Upper lobe of left lung (tissue), 4 donors: ENCODE measurements at regions not wholly inside any gene's neighbourhood (a gene's known extent, or its start where the extent isn't known, plus 50 kb on each side); places are given as distances from the start of the nearest gene placed in this dataset.

ENCODE experiments used
- POLR2A ChIP-seq, 4 donors: fragments of 450-650 bp; IDR thresholded peaks; one replicate each; pipeline ENCODE4 v1.5.1; 2016 to 2017; ENCODE audit warnings: antibody characterized with exemption in 4 of 4, mild to moderate bottlenecking in 2 of 4
- TF ChIP-seq, protein P1 (sequence below), 6 experiments: fragments of 450-650 bp in 4 of 6; fragments of 200-600 bp in 2 of 6; sonication (generic) in 2 of 6; IDR thresholded peaks; one replicate each; pipeline ENCODE4 v1.5.1; 2016 to 2019; ENCODE audit warnings: antibody characterized with exemption in 6 of 6

DNA sequence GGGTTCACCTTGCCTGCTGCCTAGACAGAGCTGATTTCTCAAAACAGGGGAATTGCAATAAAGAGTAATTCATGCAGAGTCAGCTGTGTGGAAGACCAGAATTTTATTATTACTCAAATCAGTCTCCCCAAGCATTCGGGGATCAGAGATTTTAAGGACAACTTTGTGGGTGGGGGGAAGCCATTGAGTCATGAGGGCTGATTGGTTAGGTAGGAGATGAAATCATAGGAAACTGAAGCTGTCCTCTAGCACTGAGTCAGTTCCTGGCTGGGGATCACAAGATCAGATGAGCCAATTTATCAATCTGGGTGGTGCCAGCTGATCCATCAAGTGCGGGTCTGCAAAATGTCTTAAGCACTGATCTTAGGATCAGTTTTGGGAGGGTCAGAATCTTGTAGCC lies 159.1 kb upstream of the MAP1B start:
- TF ChIP-seq, protein P1, sequence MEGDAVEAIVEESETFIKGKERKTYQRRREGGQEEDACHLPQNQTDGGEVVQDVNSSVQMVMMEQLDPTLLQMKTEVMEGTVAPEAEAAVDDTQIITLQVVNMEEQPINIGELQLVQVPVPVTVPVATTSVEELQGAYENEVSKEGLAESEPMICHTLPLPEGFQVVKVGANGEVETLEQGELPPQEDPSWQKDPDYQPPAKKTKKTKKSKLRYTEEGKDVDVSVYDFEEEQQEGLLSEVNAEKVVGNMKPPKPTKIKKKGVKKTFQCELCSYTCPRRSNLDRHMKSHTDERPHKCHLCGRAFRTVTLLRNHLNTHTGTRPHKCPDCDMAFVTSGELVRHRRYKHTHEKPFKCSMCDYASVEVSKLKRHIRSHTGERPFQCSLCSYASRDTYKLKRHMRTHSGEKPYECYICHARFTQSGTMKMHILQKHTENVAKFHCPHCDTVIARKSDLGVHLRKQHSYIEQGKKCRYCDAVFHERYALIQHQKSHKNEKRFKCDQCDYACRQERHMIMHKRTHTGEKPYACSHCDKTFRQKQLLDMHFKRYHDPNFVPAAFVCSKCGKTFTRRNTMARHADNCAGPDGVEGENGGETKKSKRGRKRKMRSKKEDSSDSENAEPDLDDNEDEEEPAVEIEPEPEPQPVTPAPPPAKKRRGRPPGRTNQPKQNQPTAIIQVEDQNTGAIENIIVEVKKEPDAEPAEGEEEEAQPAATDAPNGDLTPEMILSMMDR (IDR thresholded peaks at IDR 0.05) = no peak
- no peak for TF ChIP-seq POLR2A (IDR thresholded peaks at IDR 0.05)
